H9 (cell line): ENCODE measurements at regions not wholly inside any gene's neighbourhood (a gene's known extent, or its start where the extent isn't known, plus 50 kb on each side); places are given as distances from the start of the nearest gene placed in this dataset.

Source experiments
- DNase-seq: peaks from one replicate; pipeline ENCODE4 v3.0.0-alpha.2; 2017
- H2AFZ ChIP-seq: one replicate; pipeline ENCODE4 v1.6.1; 2013; ENCODE audit warnings: mild to moderate bottlenecking, low read length, control low read depth, moderate library complexity
- H2AK5ac ChIP-seq: 2 replicates; pipeline ENCODE4 v1.6.1; 2013; ENCODE audit warnings: low read length, control low read depth, mixed read lengths; ENCODE audit not compliant: insufficient read length
- H2BK120ac ChIP-seq: one replicate; pipeline ENCODE4 v1.6.1; 2013; ENCODE audit warnings: low read depth, mild to moderate bottlenecking, low read length, control low read depth, inconsistent platforms; ENCODE audit not compliant: poor library complexity, severe bottlenecking
- H2BK12ac ChIP-seq: 2 replicates; pipeline ENCODE4 v1.6.1; 2013; ENCODE audit warnings: low read length, control low read depth, mixed read lengths, low read depth; ENCODE audit not compliant: insufficient read length
- H2BK15ac ChIP-seq: 2 replicates; pipeline ENCODE4 v1.6.1; 2013; ENCODE audit warnings: low read depth, low read length, control low read depth
- H2BK20ac ChIP-seq: one replicate; pipeline ENCODE4 v1.6.1; 2013; ENCODE audit warnings: low read depth, mild to moderate bottlenecking, low read length, control low read depth, inconsistent platforms; ENCODE audit not compliant: poor library complexity, severe bottlenecking
- H2BK5ac ChIP-seq: 2 replicates; pipeline ENCODE4 v1.6.1; 2013; ENCODE audit warnings: low read length, control low read depth, mixed read lengths; ENCODE audit not compliant: insufficient read length
- H3K14ac ChIP-seq: 2 replicates; pipeline ENCODE4 v1.6.1; 2013; ENCODE audit warnings: low read length, control low read depth; ENCODE audit not compliant: insufficient read depth
- H3K18ac ChIP-seq: 2 replicates; pipeline ENCODE4 v1.6.1; 2013; ENCODE audit warnings: low read depth, mild to moderate bottlenecking, mixed read lengths, low read length, control low read depth; ENCODE audit not compliant: insufficient read length
- H3K23ac ChIP-seq: 2 replicates; pipeline ENCODE4 v1.6.1; 2013; ENCODE audit warnings: low read length, control low read depth, mixed read lengths, low read depth; ENCODE audit not compliant: insufficient read length
- H3K23me2 ChIP-seq: 2 replicates; pipeline ENCODE4 v1.6.1; 2013; ENCODE audit warnings: low read depth, mild to moderate bottlenecking, mixed read lengths, low read length, control low read depth; ENCODE audit not compliant: insufficient read length, poor library complexity, severe bottlenecking
- H3K27ac ChIP-seq: 2 replicates; pipeline ENCODE4 v1.5.1; 2013; ENCODE audit warnings: low read length, control low read depth, mixed read lengths, low read depth; ENCODE audit not compliant: insufficient read length
- H3K27me3 ChIP-seq: 2 replicates; pipeline ENCODE4 v1.6.1; 2013; ENCODE audit warnings: low read length, control low read depth, inconsistent platforms; ENCODE audit not compliant: insufficient read depth
- H3K4ac ChIP-seq: 2 replicates; pipeline ENCODE4 v1.6.1; 2013; ENCODE audit warnings: low read depth, mild to moderate bottlenecking, control low read depth, inconsistent platforms, low read length, moderate library complexity
- H3K4me1 ChIP-seq: 2 replicates; pipeline ENCODE4 v1.6.1; 2013; ENCODE audit warnings: low read length, control low read depth, inconsistent platforms; ENCODE audit not compliant: insufficient read depth
- H3K4me2 ChIP-seq: 2 replicates; pipeline ENCODE4 v1.6.1; 2013; ENCODE audit warnings: low read length, control low read depth, mixed read lengths; ENCODE audit not compliant: insufficient read length, insufficient read depth
- H3K56ac ChIP-seq: 2 replicates; pipeline ENCODE4 v1.6.1; 2013; ENCODE audit warnings: low read depth, mild to moderate bottlenecking, mixed read lengths, low read length, control low read depth; ENCODE audit not compliant: insufficient read length
- H3K79me1 ChIP-seq: 2 replicates; pipeline ENCODE4 v1.6.1; 2013; ENCODE audit warnings: low read depth, mild to moderate bottlenecking, moderate library complexity, low read length, control low read depth, inconsistent platforms; ENCODE audit not compliant: insufficient read depth, poor library complexity, severe bottlenecking
- H3K79me2 ChIP-seq: 2 replicates; pipeline ENCODE4 v1.6.1; 2013; ENCODE audit warnings: low read length, control low read depth, inconsistent platforms; ENCODE audit not compliant: insufficient read depth
- H3K9ac ChIP-seq: 2 replicates; pipeline ENCODE4 v1.6.1; 2013; ENCODE audit warnings: low read length, control low read depth, mixed read lengths; ENCODE audit not compliant: insufficient read length; ENCODE audit errors: extremely low read depth
- H3K9me3 ChIP-seq: one replicate; pipeline ENCODE4 v1.6.1; 2013; ENCODE audit warnings: low read depth, low read length, inconsistent platforms; ENCODE audit not compliant: control insufficient read depth
- H3T11ph ChIP-seq: one replicate; pipeline ENCODE4 v1.6.1; 2013; ENCODE audit warnings: mild to moderate bottlenecking, low read length, control low read depth, inconsistent platforms
- H4K20me1 ChIP-seq: one replicate; pipeline ENCODE4 v1.6.1; 2013; ENCODE audit not compliant: control insufficient read depth, insufficient read length, insufficient read depth
- H4K5ac ChIP-seq: 2 replicates; pipeline ENCODE4 v1.6.1; 2013; ENCODE audit warnings: low read depth, mild to moderate bottlenecking, mixed read lengths, low read length, control low read depth; ENCODE audit not compliant: insufficient read length
- H4K8ac ChIP-seq: replicated peaks from 2 replicates; pipeline ENCODE4 v1.6.1; 2013; ENCODE audit warnings: low read length, control low read depth, mixed read lengths, low read depth; ENCODE audit not compliant: insufficient read length
- H4K91ac ChIP-seq: 2 replicates; pipeline ENCODE4 v1.6.1; 2013; ENCODE audit warnings: low read depth, mild to moderate bottlenecking, moderate library complexity, mixed read lengths, low read length, control low read depth; ENCODE audit not compliant: insufficient read length
- H3K27ac Mint-ChIP-seq, 3 experiments: 2 replicates in 2 of 3; 3 replicates in 1 of 3; pipeline ENCODE4 v1.8.0; 2020 to 2021; ENCODE audit warnings: mixed read lengths in 3 of 3, mild to moderate bottlenecking in 1 of 3, moderate library complexity in 1 of 3
- H3K27me3 Mint-ChIP-seq: 2 replicates; pipeline ENCODE4 v1.8.0; 2021; ENCODE audit warnings: low read depth, mild to moderate bottlenecking, moderate library complexity, mixed read lengths
- H3K36me3 Mint-ChIP-seq, 3 experiments: 2 replicates in 2 of 3; 3 replicates in 1 of 3; pipeline ENCODE4 v1.8.0; 2020 to 2021; ENCODE audit warnings: low read depth in 3 of 3, mixed read lengths in 3 of 3; ENCODE audit not compliant: insufficient read depth in 1 of 3
- H3K4me1 Mint-ChIP-seq, 2 experiments: 2 replicates each; pipeline ENCODE4 v1.8.0; 2020; ENCODE audit warnings: mixed read lengths in 2 of 2
- H3K4me3 Mint-ChIP-seq, 2 experiments: 2 replicates in 1 of 2; 3 replicates in 1 of 2; pipeline ENCODE4 v1.8.0; 2020 to 2021; ENCODE audit warnings: mild to moderate bottlenecking in 2 of 2, mixed read lengths in 2 of 2, moderate library complexity in 1 of 2
- H3K9me3 Mint-ChIP-seq, 2 experiments: 2 replicates in 1 of 2; 3 replicates in 1 of 2; pipeline ENCODE4 v1.8.0; 2020; ENCODE audit warnings: mild to moderate bottlenecking in 2 of 2, mixed read lengths in 2 of 2, moderate library complexity in 1 of 2
- WGBS: extraction: QIAGEN DNeasy Blood & Tissue Kit; methylation state at CpG from one replicate; pipeline ENCODE4 v1.1.7; 2013; ENCODE audit warnings: missing lambda C conversion rate, low lambda C conversion rate, mixed read lengths; ENCODE audit not compliant: insufficient read length; ENCODE audit errors: extremely low coverage; 5-methylcytosine and 5-hydroxymethylcytosine counted together
- TF ChIP-seq, protein P1 (sequence below): fragments of 200-600 bp; sonication (generic); conservative IDR thresholded peaks from 3 replicates; pipeline ENCODE4 v1.8.0; 2021; ENCODE audit warnings: antibody characterized with exemption, mild to moderate bottlenecking

DNA sequence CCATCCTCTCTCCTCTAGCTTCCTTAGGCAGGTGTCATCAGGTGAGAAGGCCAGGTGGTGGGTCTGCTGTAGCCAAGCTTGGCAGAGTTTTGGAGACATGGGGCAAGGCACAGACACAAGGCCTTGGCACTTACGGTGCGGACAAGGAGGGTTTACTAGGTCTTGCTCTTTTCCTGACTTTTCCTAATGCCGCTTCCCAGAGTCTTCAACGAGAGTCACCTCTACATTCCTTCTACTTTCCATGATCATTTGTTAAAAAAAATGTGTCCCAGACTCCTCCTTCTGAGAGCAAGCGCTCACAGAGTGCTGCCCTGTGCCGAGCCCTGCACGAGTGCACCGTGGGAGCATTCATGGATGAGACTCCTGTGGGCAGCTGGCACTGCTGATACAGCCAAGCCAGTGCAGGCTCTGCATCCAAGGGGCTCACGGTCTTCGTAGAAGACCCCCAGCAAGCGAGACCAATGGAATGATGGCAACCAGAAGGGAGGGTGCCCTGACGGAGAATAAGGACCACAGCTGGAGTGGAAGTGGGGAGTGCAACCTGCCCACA, 243.0 kb upstream of the MKI67 start:
- H4K91ac ChIP-seq: no peak overlapping the region
- no peak overlapping the region for H4K8ac ChIP-seq
- Mint-ChIP-seq H3K9me3 (peaks cover 0 to 1% of the 10 kb centered on the region in 2 experiments; a peak in 2 of 5 replicates), H3K27ac (no peak overlapping the region; a peak in 1 of 7 replicates), H3K36me3 (peaks cover 0 to 2% (median 0%) of the 10 kb centered on the region in 3 experiments; a peak in 1 of 7 replicates), H3K27me3 (peaks cover 5% of the 10 kb centered on the region), H3K4me1 (no peaks in the 10 kb centered on the region), H3K4me3 (no peak overlapping the region)
- H2BK20ac ChIP-seq: no peak overlapping the region
- H3K79me2 ChIP-seq: no peaks in the 10 kb centered on the region
- H4K5ac ChIP-seq: no peak overlapping the region
- H2AK5ac ChIP-seq: no peak overlapping the region
- H3K4me2 ChIP-seq: no peak overlapping the region
- TF ChIP-seq, protein P1, sequence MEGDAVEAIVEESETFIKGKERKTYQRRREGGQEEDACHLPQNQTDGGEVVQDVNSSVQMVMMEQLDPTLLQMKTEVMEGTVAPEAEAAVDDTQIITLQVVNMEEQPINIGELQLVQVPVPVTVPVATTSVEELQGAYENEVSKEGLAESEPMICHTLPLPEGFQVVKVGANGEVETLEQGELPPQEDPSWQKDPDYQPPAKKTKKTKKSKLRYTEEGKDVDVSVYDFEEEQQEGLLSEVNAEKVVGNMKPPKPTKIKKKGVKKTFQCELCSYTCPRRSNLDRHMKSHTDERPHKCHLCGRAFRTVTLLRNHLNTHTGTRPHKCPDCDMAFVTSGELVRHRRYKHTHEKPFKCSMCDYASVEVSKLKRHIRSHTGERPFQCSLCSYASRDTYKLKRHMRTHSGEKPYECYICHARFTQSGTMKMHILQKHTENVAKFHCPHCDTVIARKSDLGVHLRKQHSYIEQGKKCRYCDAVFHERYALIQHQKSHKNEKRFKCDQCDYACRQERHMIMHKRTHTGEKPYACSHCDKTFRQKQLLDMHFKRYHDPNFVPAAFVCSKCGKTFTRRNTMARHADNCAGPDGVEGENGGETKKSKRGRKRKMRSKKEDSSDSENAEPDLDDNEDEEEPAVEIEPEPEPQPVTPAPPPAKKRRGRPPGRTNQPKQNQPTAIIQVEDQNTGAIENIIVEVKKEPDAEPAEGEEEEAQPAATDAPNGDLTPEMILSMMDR: no peak
- no CpG with 5 or more reads among the region's 12 CpGs for WGBS
- no peak overlapping the region for H2BK120ac ChIP-seq
- no peak overlapping the region for H2BK5ac ChIP-seq
- no peak overlapping the region for H3K9ac ChIP-seq
- no peak overlapping the region for H3K56ac ChIP-seq
- no peak overlapping the region for H3K27ac ChIP-seq
- DNase-seq: no peak
- H3K4me1 ChIP-seq: no peaks in the 10 kb centered on the region
- no peak overlapping the region for H2BK12ac ChIP-seq
- no peaks in the 10 kb centered on the region for H3K9me3 ChIP-seq
- H3K23ac ChIP-seq: no peak overlapping the region
- H3K14ac ChIP-seq: no peak overlapping the region; the same call in 1 of the 2 replicates
- no peaks in the 10 kb centered on the region for H3K27me3 ChIP-seq
- H3K4ac ChIP-seq: no peak overlapping the region
- no peak overlapping the region for H2BK15ac ChIP-seq
- no peak overlapping the region for H3K18ac ChIP-seq
- H3K79me1 ChIP-seq: no peaks in the 10 kb centered on the region
- H3K23me2 ChIP-seq: no peaks in the 10 kb centered on the region
- no peak overlapping the region for H2AFZ ChIP-seq
- H3T11ph ChIP-seq: no peak overlapping the region
- H4K20me1 ChIP-seq: no peaks in the 10 kb centered on the region
